ENCODE measurements at regions not wholly inside any gene's neighbourhood (a gene's known extent, or its start where the extent isn't known, plus 50 kb on each side); places are given as distances from the start of the nearest gene placed in this dataset.
A peak's percentile ranks its signal among the peaks of the same experiment; 100 is the strongest.
"Not testable (repeated sequence)": the region's sequence is repeated elsewhere in the genome, so short reads cannot be mapped to it uniquely, and the experiment has no call there.

- Mint-ChIP-seq H3K4me3 (no peak overlapping the region), H3K27me3 (peaks cover 14% of the 10 kb centered on the region), H3K27ac (no peak overlapping the region), H3K4me1 (peaks cover 8% of the 10 kb centered on the region), H3K9me3 (no peaks in the 10 kb centered on the region)
- ATAC-seq (no peak), DNase-seq (no peak)
Observed at GRCh38 chr2:215799194-215799593, 214.2 kb downstream of the MREG start.

GRCh38 chr2:215797676-215798075, 215.7 kb downstream of the MREG start:
- Mint-ChIP-seq H3K27ac (no peak overlapping the region), H3K4me1 (peaks cover 18% of the 10 kb centered on the region), H3K9me3 (no peaks in the 10 kb centered on the region), H3K4me3 (no peak overlapping the region), H3K27me3 (peaks cover 14% of the 10 kb centered on the region)
- ATAC-seq (no peak), DNase-seq (no peak)

- Mint-ChIP-seq H3K4me1 (peaks cover 18% of the 10 kb centered on the region), H3K4me3 (no peak overlapping the region), H3K9me3 (no peaks in the 10 kb centered on the region), H3K27me3 (peaks cover 14% of the 10 kb centered on the region), H3K27ac (peak overlapping the region in 1 of 2 donors; percentile 75)
- ATAC-seq: peak; percentile 64
- DNase-seq: no peak
Observed at GRCh38 chr2:215796140-215796855, 217.1 kb downstream of the MREG start.

GRCh38 chr2:215794829-215795546, 218.4 kb downstream of the MREG start:
- DNase-seq (no peak), ATAC-seq (no peak)
- H3K27ac Mint-ChIP-seq: no peak overlapping the region
- no peak overlapping the region for H3K4me3 Mint-ChIP-seq
- H3K27me3 Mint-ChIP-seq: peaks cover 14% of the 10 kb centered on the region
- H3K4me1 Mint-ChIP-seq: peaks cover 18% of the 10 kb centered on the region
- no peaks in the 10 kb centered on the region for H3K9me3 Mint-ChIP-seq

- no peak overlapping the region for H3K4me3 Mint-ChIP-seq
- H3K27ac Mint-ChIP-seq: no peak overlapping the region
- DNase-seq (peak in 1 of 2 donors; percentile 14), ATAC-seq (peak; percentile 63)
- no peaks in the 10 kb centered on the region for H3K9me3 Mint-ChIP-seq
- peaks cover 18% of the 10 kb centered on the region for H3K4me1 Mint-ChIP-seq
- H3K27me3 Mint-ChIP-seq: peaks cover 14% of the 10 kb centered on the region
Observed at GRCh38 chr2:215793747-215794595, 219.4 kb downstream of the MREG start.

- no peak for ATAC-seq
- peaks cover 18% of the 10 kb centered on the region for H3K4me1 Mint-ChIP-seq
- H3K4me3 Mint-ChIP-seq: no peak overlapping the region
- no peak for DNase-seq
- H3K27ac Mint-ChIP-seq: no peak overlapping the region
- peaks cover 6% of the 10 kb centered on the region for H3K27me3 Mint-ChIP-seq
- H3K9me3 Mint-ChIP-seq: no peaks in the 10 kb centered on the region
Observed at GRCh38 chr2:215791481-215791937, 221.8 kb downstream of the MREG start.

GRCh38 chr2:215790523-215791421, 222.6 kb downstream of the MREG start:
- H3K4me3 Mint-ChIP-seq: no peak overlapping the region
- H3K27ac Mint-ChIP-seq: no peak overlapping the region
- H3K9me3 Mint-ChIP-seq: no peaks in the 10 kb centered on the region

GRCh38 chr2:215787565-215788178, 225.7 kb downstream of the MREG start:
- Mint-ChIP-seq H3K9me3 (no peaks in the 10 kb centered on the region), H3K4me3 (no peak overlapping the region), H3K27me3 (peaks cover 8% of the 10 kb centered on the region), H3K4me1 (no peaks in the 10 kb centered on the region), H3K27ac (peak overlapping the region in 1 of 2 donors; percentile 34)
- DNase-seq: no peak
- ATAC-seq: no peak

More at GRCh38 chr2:215790523-215791421, 222.6 kb downstream of the MREG start:
- H3K4me1 Mint-ChIP-seq: peaks cover 12% of the 10 kb centered on the region
- H3K27me3 Mint-ChIP-seq: peaks cover 7% of the 10 kb centered on the region
- DNase-seq (no peak), ATAC-seq (no peak)

GRCh38 chr2:215787025-215787424, 226.3 kb downstream of the MREG start:
- H3K27ac Mint-ChIP-seq: no peak overlapping the region
- no peaks in the 10 kb centered on the region for H3K4me1 Mint-ChIP-seq
- no peak for ATAC-seq
- no peaks in the 10 kb centered on the region for H3K9me3 Mint-ChIP-seq
- peaks cover 8% of the 10 kb centered on the region for H3K27me3 Mint-ChIP-seq
- H3K4me3 Mint-ChIP-seq: no peak overlapping the region
- DNase-seq: no peak

- ATAC-seq: no peak
- H3K27ac Mint-ChIP-seq: no peak overlapping the region
- H3K4me3 Mint-ChIP-seq: no peak overlapping the region
- no peaks in the 10 kb centered on the region for H3K9me3 Mint-ChIP-seq
- H3K27me3 Mint-ChIP-seq: peaks cover 17% of the 10 kb centered on the region
- DNase-seq: no peak
- no peaks in the 10 kb centered on the region for H3K4me1 Mint-ChIP-seq
Observed at GRCh38 chr2:215784371-215784783, 229.0 kb downstream of the MREG start.

GRCh38 chr2:215783640-215784039, 229.7 kb downstream of the MREG start:
- H3K4me3 Mint-ChIP-seq, H3K9me3 Mint-ChIP-seq, H3K4me1 Mint-ChIP-seq, DNase-seq, H3K27ac Mint-ChIP-seq, ATAC-seq: not testable (repeated sequence)
- H3K27me3 Mint-ChIP-seq: peaks cover 18% of the 10 kb centered on the region

GRCh38 chr2:215782965-215783364, 230.4 kb downstream of the MREG start:
- no peaks in the 10 kb centered on the region for H3K4me1 Mint-ChIP-seq
- no peak overlapping the region for H3K4me3 Mint-ChIP-seq
- no peak overlapping the region for H3K27ac Mint-ChIP-seq
- peaks cover 18% of the 10 kb centered on the region for H3K27me3 Mint-ChIP-seq
- no peak for ATAC-seq
- H3K9me3 Mint-ChIP-seq: no peaks in the 10 kb centered on the region
- DNase-seq: no peak

GRCh38 chr2:215782295-215782694, 231.1 kb downstream of the MREG start:
- Mint-ChIP-seq H3K4me1 (no peaks in the 10 kb centered on the region), H3K27me3 (peaks cover 18% of the 10 kb centered on the region), H3K4me3 (no peak overlapping the region), H3K27ac (no peak overlapping the region), H3K9me3 (no peaks in the 10 kb centered on the region)
- no peak for DNase-seq
- ATAC-seq: no peak

- peak overlapping the region in 1 of 2 donors; percentile 35 for H3K27ac Mint-ChIP-seq
- no peak for ATAC-seq
- H3K9me3 Mint-ChIP-seq: no peaks in the 10 kb centered on the region
- no peaks in the 10 kb centered on the region for H3K4me1 Mint-ChIP-seq
- DNase-seq: no peak
- no peak overlapping the region for H3K4me3 Mint-ChIP-seq
- H3K27me3 Mint-ChIP-seq: peaks cover 14% of the 10 kb centered on the region
Observed at GRCh38 chr2:215780907-215781685, 232.3 kb downstream of the MREG start.

Data from stimulated activated naive CD8-positive, alpha-beta T cell treated with anti-CD3 and anti-CD28 coated beads, Interleukin-15, amount 100 ng/mL, for 72 hours (primary cell).